ENCODE measurements at regions not wholly inside any gene's neighbourhood (a gene's known extent, or its start where the extent isn't known, plus 50 kb on each side); places are given as distances from the start of the nearest gene placed in this dataset.

- Histone ChIP-seq H3K4me3 (no peak overlapping the region), H3K36me3 (no peaks in the 10 kb centered on the region), H3K9me3 (no peaks in the 10 kb centered on the region), H3K27ac (no peak overlapping the region), H3K4me1 (no peaks in the 10 kb centered on the region), H3K27me3 (no peaks in the 10 kb centered on the region)
- DNase-seq = no peak
- TF ChIP-seq POLR2A (IDR thresholded peaks at IDR 0.05) (no peak), CTCF (IDR thresholded peaks at IDR 0.05) (no peak)
Observed at GRCh38 chr1:175818929-175819328, 75.5 kb upstream of the TNR start.

GRCh38 chr1:175817445-175817844 lies 74.0 kb upstream of the TNR start:
- Histone ChIP-seq H3K4me1 (no peaks in the 10 kb centered on the region), H3K36me3 (no peaks in the 10 kb centered on the region), H3K27ac (no peak overlapping the region), H3K9me3 (no peaks in the 10 kb centered on the region), H3K27me3 (no peaks in the 10 kb centered on the region), H3K4me3 (no peak overlapping the region)
- DNase-seq = no peak
- TF ChIP-seq CTCF (IDR thresholded peaks at IDR 0.05) (no peak), POLR2A (IDR thresholded peaks at IDR 0.05) (no peak)

GRCh38 chr1:175814885-175815284 lies 71.5 kb upstream of the TNR start:
- TF ChIP-seq POLR2A (IDR thresholded peaks at IDR 0.05) (no peak), CTCF (IDR thresholded peaks at IDR 0.05) (no peak)
- Histone ChIP-seq H3K36me3 (no peaks in the 10 kb centered on the region), H3K4me3 (no peak overlapping the region), H3K9me3 (no peaks in the 10 kb centered on the region), H3K27me3 (no peaks in the 10 kb centered on the region), H3K4me1 (no peaks in the 10 kb centered on the region), H3K27ac (no peak overlapping the region)
- DNase-seq = no peak

- no peak for DNase-seq
Observed at GRCh38 chr1:175812936-175813335, 69.5 kb upstream of the TNR start.

GRCh38 chr1:175810305-175810704 lies 66.9 kb upstream of the TNR start:
- Histone ChIP-seq H3K9me3 (no peaks in the 10 kb centered on the region), H3K36me3 (no peaks in the 10 kb centered on the region), H3K27ac (no peak overlapping the region), H3K27me3 (no peaks in the 10 kb centered on the region), H3K4me1 (no peaks in the 10 kb centered on the region), H3K4me3 (no peak overlapping the region)
- TF ChIP-seq POLR2A (IDR thresholded peaks at IDR 0.05) (no peak), CTCF (IDR thresholded peaks at IDR 0.05) (no peak)
- DNase-seq = no peak

More at GRCh38 chr1:175812936-175813335, 69.5 kb upstream of the TNR start:
- H3K27me3 ChIP-seq = no peaks in the 10 kb centered on the region
- no peak overlapping the region for H3K27ac ChIP-seq
- no peaks in the 10 kb centered on the region for H3K36me3 ChIP-seq
- no peak overlapping the region for H3K4me3 ChIP-seq
- H3K9me3 ChIP-seq = no peaks in the 10 kb centered on the region
- no peak for TF ChIP-seq CTCF (IDR thresholded peaks at IDR 0.05)
- no peak for TF ChIP-seq POLR2A (IDR thresholded peaks at IDR 0.05)
- no peaks in the 10 kb centered on the region for H3K4me1 ChIP-seq

GRCh38 chr1:175808999-175809398 lies 65.6 kb upstream of the TNR start:
- H3K27ac ChIP-seq = no peak overlapping the region
- H3K4me3 ChIP-seq = no peak overlapping the region
- H3K4me1 ChIP-seq = no peaks in the 10 kb centered on the region
- TF ChIP-seq CTCF (IDR thresholded peaks at IDR 0.05) (no peak), POLR2A (IDR thresholded peaks at IDR 0.05) (no peak)
- H3K36me3 ChIP-seq = no peaks in the 10 kb centered on the region
- DNase-seq = no peak
- no peaks in the 10 kb centered on the region for H3K9me3 ChIP-seq
- no peaks in the 10 kb centered on the region for H3K27me3 ChIP-seq
